Activated T-helper 9 cell treated with anti-CD3 and anti-CD28 coated beads, Interleukin-2, amount 50 U/mL, for 16 hours (primary cell): ENCODE measurements at regions not wholly inside any gene's neighbourhood (a gene's known extent, or its start where the extent isn't known, plus 50 kb on each side); places are given as distances from the start of the nearest gene placed in this dataset.
"Not testable (repeated sequence)": the region's sequence is repeated elsewhere in the genome, so short reads cannot be mapped to it uniquely, and the experiment has no call there.

ENCODE experiments used
- DNase-seq: peaks from one replicate; pipeline ENCODE4 v3.0.0-alpha.2; 2020; ENCODE audit warnings: low read depth

GRCh38 chr16:88228751-88229150 is 154.0 kb upstream of the ZNF469 start:
- DNase-seq, result not testable (repeated sequence)

- not testable (repeated sequence) for DNase-seq
Observed at GRCh38 chr16:88229710-88230109, 153.0 kb upstream of the ZNF469 start.

- not testable (repeated sequence) for DNase-seq
Observed at GRCh38 chr16:88230276-88230966, 152.3 kb upstream of the ZNF469 start.

GRCh38 chr16:88230967-88231615 is 151.7 kb upstream of the ZNF469 start:
- not testable (repeated sequence) for DNase-seq

DNA sequence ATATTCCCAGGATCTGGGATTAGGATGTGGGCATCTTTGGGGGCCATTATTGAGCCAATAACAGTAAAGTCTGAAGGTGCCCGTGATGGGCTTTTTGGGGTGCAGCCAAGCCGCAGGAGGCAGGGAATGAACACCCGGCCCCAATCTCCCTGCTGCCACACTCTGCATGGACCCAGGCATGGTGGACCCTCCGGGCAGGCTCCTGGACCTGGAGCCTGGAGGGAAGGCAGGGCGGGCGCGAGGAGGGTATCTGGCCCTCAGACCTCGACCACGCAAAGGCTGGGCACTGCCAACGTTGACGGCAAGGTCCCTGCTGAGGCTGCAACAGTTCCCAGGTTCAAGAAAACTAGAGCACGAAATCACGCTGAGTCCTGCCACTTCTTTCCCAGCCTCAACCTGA is 150.9 kb upstream of the ZNF469 start:
- not testable (repeated sequence) for DNase-seq

- not testable (repeated sequence) for DNase-seq
Observed at GRCh38 chr16:88232401-88233258, 150.1 kb upstream of the ZNF469 start.

- DNase-seq, result not testable (repeated sequence)
Observed at GRCh38 chr16:88233621-88234420, 148.9 kb upstream of the ZNF469 start.

DNA sequence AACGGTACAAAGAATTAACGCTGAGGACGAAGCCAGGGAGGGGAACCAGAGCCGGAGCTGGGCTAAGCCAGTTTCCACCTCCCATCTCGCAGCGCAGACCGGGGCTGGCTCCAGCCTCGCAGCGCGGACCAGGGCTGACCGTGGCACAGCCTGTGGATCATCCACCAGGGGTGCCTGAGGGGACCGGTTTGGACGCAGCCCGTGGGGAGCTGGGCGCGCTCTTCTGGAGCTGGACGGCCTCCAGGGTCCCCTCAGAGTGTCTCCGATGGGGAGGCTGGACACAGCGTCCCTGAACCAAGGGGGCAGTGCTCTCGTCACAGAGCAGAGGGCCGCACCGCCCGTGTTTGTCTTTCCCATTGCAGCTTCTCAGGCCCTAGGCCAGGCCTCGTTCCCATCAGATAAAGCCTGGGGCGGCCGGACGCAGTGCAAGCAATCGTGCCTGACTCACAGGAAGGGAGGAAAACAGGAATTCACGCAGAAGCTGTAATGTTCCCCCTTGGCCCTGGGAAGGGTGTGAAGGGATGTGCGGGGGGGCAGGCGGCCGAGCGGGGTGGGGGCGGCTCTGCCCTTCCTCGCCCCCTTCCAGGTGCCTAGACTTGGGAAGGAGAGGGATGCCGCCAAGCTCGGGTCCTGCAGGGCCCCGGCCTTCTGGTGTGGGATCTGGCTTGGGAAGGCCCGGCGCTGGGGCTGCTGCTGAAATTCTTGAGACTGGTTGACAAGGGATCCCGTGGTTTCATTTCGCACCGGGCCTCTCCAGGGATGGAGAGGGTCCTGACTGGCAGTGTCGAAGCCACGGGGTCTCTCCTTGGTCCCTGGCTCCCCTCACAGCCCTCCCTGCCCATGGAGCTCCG is 148.1 kb upstream of the ZNF469 start:
- DNase-seq, result not testable (repeated sequence)

GRCh38 chr16:88235691-88236090 is 147.1 kb upstream of the ZNF469 start:
- DNase-seq, result not testable (repeated sequence)

DNA sequence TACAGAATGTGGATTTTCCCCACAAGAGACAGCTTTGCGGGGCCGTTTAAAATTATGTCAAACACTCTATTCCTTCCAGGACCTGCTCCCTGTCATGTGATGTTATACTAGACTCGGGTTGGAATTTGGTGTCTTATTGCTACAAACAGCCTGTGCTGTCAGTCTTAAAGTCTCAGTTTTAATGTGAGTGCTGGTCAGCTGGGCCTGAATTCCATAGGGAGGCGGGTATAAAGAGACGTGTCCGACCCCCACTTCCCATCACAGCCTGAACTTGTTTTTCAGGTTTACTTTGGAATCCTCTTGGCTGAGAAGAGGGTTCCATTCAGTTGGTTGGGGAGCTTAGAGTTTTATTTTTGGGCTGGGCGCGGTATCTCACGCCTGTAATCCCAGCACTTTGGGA is 146.5 kb upstream of the ZNF469 start:
- DNase-seq, result not testable (repeated sequence)

- not testable (repeated sequence) for DNase-seq
Observed at GRCh38 chr16:88237314-88237713, 145.4 kb upstream of the ZNF469 start.

DNA sequence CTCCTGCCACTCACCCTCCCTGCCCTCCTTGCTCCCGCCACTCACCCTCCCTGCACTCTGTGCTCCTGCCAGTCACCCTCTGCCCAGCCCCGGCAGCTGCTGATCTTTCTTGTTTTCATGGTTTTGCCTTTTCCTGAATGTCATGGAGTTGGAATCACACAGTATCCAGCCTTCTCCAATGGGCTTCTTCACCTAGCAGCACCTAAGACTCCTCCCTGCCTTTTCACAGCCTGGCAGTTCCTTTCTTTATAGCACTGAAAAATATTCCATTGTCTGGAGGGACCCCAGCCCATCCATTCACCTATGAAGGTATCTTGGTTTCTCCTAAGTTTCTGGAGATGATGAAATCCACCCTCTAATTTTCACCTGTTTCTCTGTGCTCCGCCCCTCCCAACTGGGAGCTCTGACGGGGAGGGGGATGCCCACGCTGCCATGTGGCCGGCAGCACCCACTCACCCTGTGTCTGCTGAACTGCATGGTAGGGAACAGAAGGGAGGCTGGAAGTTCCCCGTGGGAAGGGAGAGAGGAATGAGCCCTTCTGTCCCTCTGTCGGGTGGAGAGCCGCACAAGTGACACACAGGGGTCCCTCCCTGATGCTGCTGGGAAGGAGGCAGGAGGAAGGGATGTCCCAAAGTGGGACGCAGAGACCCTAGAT is 144.9 kb upstream of the ZNF469 start:
- DNase-seq, result not testable (repeated sequence)

DNA sequence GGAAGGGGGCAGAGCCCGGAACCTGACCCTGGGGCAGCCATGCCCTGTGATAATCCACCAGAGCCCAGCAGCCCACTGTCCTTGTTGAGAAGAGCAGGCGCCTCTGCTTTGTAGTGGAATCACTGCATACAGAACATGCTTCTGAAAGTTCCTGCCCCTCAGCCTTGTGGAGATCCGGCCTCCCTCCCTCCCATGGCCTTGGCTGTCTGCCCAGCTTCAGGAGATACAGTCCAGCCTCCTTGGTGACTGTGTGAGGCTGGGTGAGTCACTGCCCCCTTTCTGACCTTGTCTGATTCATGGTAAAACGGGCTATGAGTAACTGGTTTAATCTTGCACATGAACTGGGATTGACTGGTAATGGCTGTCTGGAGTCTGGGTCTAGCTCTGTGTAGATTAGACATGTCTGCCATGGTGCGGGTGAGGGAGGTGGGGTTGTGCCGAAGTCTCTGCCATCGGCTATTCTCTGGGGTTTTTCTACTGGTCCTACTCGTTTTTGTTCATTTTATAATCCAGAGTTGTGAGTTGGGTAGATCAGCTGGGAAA is 144.0 kb upstream of the ZNF469 start:
- DNase-seq, result peak; percentile 10

- DNase-seq, result not testable (repeated sequence)
Observed at GRCh38 chr16:88240118-88240517, 142.6 kb upstream of the ZNF469 start.

DNA sequence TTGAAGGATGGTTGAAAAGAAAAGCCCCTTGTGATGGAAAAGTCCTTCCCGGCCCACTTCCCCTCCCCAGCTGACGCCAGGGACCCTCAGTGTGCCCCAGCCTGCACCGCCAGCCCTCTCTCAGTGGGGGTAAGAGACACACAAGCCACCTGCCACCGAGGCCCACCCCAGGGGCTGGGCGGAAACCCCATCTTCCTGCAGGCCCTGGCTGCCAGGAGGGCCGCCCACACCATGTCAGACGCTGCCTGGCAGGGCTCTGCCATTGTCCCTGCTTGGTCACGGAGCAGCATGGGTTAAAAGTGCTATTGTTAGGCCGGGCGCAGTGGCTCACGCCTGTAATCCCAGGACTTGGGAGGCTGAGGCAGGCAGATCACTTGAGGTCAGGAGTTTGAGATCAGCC is 142.0 kb upstream of the ZNF469 start:
- DNase-seq, result not testable (repeated sequence)

DNA sequence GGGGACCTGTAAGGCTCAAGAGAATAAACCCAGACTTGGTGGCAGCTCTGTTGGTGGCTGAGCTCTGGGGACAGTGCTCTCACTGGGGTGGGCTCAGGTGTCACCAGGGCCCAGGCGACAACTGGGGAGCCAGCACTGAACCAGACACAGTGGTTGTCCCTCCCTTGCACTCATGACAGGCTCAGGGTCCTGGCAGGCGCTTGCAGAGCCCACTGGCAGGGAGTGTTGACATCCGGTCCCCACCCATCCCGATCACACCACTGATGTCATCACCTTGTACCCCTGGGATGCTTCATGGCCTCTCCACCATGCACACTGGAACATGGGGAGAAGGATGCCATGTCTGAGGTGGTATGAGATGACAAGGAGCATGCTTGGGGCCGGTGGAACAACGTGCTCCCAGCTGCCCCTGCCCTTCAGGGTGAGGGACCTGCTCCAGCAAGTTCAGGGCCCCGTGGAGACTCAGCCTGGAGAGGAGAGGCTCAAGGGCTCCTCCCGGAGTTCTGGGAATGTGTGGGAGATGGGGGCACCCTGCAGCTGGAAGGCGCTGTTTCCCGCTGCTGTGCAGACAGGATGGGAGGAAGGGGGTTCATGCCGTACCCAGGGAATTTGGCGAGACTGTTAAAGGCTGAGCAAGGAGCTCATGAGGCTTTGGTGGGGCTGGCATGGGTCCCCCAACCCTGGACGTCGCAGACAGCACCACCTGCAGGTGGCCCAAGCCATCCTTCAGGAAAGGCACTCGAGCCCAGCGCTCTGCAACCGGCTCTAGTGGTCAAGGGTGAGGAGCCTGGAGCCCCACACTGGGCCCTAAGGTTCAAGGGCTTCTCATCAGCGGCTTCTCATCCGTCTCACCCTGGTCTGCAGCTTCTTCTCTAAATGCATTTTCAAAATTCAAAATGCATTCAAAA is 141.1 kb upstream of the ZNF469 start:
- not testable (repeated sequence) for DNase-seq

DNA sequence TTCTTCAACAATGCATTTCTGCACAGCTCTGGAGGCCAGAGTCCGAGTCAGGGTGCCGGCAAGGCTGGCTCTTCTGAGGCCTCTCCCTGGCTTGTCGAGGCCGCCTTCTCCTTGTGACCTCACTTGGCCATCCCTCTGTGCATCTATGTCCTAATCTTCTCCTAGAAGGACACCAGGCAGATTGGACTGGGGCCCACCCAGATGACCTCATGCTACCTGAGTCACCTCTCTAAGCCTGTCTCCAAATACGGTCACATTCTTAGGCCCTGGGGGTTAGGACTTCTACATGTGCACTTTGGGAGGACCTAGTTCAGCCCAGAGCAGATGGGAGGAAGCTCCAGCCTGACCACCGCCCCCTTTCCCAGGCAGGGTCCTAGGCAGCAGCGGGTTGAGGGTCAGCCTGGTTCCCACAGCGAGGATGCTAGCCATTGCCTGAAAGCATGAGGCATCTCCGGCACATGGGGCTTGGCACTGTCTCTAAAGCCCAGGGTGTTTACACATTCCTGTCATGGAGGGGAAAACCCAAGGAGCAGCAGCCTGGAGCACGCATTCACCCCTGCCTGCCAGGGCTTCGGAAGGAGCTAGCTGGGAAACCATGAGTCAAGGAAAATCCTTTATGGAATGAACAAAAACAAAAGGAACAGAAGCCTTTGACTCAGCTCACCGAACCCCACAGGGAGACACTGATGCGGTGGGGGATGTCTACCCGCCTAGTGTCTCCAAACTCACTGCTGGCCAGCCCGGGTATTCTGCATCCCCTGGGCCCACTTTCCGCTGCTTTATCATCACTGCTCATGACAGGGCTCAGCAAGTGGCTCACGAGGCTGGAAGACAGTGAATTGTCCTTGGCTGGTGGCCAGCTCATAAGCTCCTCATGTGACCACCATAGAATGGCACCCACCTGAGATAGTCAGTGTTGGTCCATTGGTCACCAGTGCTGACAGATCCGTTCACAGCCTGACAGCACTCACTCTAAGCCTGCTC is 140.2 kb upstream of the ZNF469 start:
- DNase-seq, result not testable (repeated sequence)

DNA sequence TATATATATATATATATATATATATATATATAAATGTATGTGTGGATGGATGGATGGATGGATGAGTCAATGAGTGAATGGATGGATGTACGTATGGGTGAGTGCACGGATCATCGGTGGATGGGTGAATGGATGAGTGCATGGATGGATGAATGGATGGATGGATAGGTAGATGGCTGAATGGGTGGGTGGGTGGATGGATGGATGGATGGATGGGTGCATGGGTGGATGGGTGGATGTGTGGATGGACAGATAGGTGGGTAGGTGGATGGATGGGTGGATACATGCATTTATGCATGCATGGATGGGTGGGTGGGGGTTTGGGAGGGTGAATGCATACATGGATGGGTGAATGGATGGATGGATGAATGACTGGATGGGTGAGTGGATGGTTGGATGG is 138.8 kb upstream of the ZNF469 start:
- DNase-seq, result not testable (repeated sequence)
